Lower lobe of right lung (tissue), 2 donors: ENCODE measurements at regions not wholly inside any gene's neighbourhood (a gene's known extent, or its start where the extent isn't known, plus 50 kb on each side); places are given as distances from the start of the nearest gene placed in this dataset.

Source experiments
- ATAC-seq, 2 donors: fragments of 200-7000 bp; cut with Tn5 transposase; one replicate each; pipeline ENCODE4 v1.9.1; 2020 to 2022; ENCODE audit warnings: mild to moderate bottlenecking in 2 of 2, moderate library complexity in 2 of 2
- DNase-seq: peaks from one replicate; pipeline ENCODE4 v3.0.0-alpha.2; 2020
- H3K27ac ChIP-seq: fragments of 200-600 bp; one replicate; pipeline ENCODE4 v1.8.0; 2022
- H3K27me3 ChIP-seq: fragments of 200-600 bp; one replicate; pipeline ENCODE4 v1.8.0; 2022; ENCODE audit warnings: low read depth
- H3K36me3 ChIP-seq: fragments of 200-600 bp; one replicate; pipeline ENCODE4 v1.8.0; 2022; ENCODE audit warnings: mild to moderate bottlenecking
- H3K4me1 ChIP-seq: fragments of 200-600 bp; one replicate; pipeline ENCODE4 v1.8.0; 2022
- H3K4me3 ChIP-seq: fragments of 200-600 bp; one replicate; pipeline ENCODE4 v1.8.0; 2022; ENCODE audit warnings: mild to moderate bottlenecking
- H3K9me3 ChIP-seq: fragments of 200-600 bp; one replicate; pipeline ENCODE4 v1.8.0; 2022
- intact Hi-C: fragments of 100-400 bp; cut with DNase I; formaldehyde crosslinking; loops from one replicate; pipeline ENCODE4 v1.11.0; 2022
- TF ChIP-seq, protein P1 (sequence below): fragments of 200-600 bp; IDR thresholded peaks from one replicate; pipeline ENCODE4 v1.8.0; 2022; ENCODE audit warnings: antibody characterized with exemption, mild to moderate bottlenecking
- donor health status: DM: no; HTN: yes; CAD: no; lungs with severe emphysema.

DNA sequence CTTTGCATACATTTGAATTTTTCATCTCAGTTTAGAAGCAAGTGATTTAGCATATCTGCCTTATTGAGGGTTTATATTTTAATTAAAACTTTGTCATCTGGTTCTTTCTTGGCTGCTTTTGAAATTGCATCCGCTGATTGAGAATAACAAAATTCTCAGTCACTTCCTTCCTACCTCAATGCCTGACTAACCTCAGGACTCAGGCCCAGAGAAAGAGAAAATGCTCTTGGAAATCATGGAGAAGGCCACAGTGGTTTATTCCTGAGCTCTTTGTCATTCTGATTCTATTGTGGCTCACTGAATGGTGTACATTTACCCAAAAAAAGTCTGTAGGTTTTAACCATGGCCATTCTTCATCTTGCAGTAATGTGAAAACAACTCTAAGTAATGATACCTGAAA lies 533.9 kb downstream of the TBL1XR1 start:
- intact Hi-C loops: no loop called here
- H3K36me3 ChIP-seq: no peaks in the 10 kb centered on the region
- DNase-seq: no peak

DNA sequence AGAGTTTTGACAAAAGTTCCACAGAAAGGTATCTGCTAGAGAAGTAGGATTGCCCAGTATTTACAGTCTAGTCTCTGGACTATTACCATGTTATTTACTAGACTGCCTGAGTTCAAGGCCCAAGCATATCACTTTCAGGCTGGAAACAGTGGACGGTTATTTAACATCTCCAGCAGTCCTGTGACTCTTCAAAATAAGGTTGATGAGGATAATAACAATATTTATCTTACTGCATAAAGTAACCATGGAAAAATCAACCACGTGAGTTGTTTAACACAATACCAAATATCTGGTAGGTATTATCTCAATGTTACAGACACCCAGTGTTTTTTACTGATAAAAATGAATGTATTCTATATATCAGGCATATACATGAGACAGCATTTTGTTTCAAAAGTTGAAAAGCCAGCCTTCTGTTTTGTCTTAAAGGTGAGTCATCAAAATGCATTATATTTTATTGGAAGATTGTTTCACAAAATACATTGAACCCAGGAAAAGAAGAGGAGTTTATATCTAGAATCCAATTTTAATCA lies 535.8 kb downstream of the TBL1XR1 start:
- TF ChIP-seq, protein P1, sequence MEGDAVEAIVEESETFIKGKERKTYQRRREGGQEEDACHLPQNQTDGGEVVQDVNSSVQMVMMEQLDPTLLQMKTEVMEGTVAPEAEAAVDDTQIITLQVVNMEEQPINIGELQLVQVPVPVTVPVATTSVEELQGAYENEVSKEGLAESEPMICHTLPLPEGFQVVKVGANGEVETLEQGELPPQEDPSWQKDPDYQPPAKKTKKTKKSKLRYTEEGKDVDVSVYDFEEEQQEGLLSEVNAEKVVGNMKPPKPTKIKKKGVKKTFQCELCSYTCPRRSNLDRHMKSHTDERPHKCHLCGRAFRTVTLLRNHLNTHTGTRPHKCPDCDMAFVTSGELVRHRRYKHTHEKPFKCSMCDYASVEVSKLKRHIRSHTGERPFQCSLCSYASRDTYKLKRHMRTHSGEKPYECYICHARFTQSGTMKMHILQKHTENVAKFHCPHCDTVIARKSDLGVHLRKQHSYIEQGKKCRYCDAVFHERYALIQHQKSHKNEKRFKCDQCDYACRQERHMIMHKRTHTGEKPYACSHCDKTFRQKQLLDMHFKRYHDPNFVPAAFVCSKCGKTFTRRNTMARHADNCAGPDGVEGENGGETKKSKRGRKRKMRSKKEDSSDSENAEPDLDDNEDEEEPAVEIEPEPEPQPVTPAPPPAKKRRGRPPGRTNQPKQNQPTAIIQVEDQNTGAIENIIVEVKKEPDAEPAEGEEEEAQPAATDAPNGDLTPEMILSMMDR: no peak
- DNase-seq: no peak
- Histone ChIP-seq H3K27me3 (no peaks in the 10 kb centered on the region), H3K27ac (no peak overlapping the region), H3K4me1 (no peaks in the 10 kb centered on the region), H3K4me3 (no peak overlapping the region), H3K9me3 (no peaks in the 10 kb centered on the region), H3K36me3 (no peaks in the 10 kb centered on the region)
- intact Hi-C loops: no loop called here
- no peak for ATAC-seq

More for the DNA sequence above, 533.9 kb downstream of the TBL1XR1 start:
- TF ChIP-seq, protein P1: no peak
- H3K4me1 ChIP-seq: no peaks in the 10 kb centered on the region
- no peak for ATAC-seq
- no peak overlapping the region for H3K4me3 ChIP-seq
- no peak overlapping the region for H3K27ac ChIP-seq
- H3K9me3 ChIP-seq: no peaks in the 10 kb centered on the region
- H3K27me3 ChIP-seq: no peaks in the 10 kb centered on the region

DNA sequence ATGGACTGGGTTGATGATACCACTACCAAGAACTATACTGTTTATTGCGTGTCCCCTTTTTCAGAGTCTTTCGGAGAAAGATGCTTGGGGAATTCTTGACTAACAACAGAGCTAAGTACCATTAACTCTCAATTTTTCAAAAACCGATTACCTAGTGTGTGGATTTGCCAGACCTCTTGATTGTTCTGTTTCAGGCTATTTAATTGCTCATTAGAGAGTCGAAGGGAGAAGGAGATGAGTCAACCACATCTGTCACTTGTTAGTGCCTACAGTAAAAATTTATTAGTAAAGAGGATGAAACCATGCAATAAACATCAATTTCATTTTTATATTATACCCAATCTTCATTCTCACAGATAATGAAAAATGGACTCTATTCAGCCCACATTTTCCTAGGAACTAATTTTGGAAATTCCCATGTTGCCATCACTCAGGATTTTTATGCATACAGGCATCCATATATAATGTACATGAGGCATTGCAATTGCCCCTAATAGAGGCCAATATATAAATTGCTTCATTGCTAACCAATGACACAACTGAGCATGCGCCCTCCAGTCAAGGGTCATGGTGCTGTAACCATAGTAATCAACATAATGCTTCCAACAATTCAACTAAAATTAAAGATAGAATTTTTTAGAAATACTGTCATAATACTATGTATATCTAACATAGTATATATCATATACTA lies 541.7 kb downstream of the TBL1XR1 start:
- no peaks in the 10 kb centered on the region for H3K27me3 ChIP-seq
- H3K4me3 ChIP-seq: no peak overlapping the region
- no peaks in the 10 kb centered on the region for H3K4me1 ChIP-seq
- TF ChIP-seq, protein P1: no peak
- H3K9me3 ChIP-seq: no peaks in the 10 kb centered on the region
- no peak overlapping the region for H3K27ac ChIP-seq
- DNase-seq (no peak), ATAC-seq (no peak)
- intact Hi-C loops: no loop called here
- no peaks in the 10 kb centered on the region for H3K36me3 ChIP-seq

DNA sequence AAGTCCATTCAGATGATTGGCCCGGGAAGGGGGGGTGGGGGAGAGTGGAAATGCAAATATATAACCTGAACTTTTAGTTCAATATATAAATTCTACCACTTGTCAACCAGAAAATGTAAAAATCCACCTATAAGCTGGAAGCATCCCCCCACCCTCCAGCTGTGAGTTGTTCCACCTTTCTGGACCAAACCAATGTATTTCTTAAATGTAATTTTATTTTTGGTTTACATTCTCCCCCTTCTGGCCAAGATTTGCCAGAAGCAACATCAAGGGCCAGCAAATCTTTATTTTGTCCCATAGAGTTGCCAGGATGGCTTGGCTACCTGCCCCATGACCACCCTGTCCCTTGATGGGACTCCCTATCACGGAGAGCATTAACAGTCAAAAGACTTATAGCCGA lies 545.7 kb downstream of the TBL1XR1 start:
- no peaks in the 10 kb centered on the region for H3K4me1 ChIP-seq
- ATAC-seq (no peak), DNase-seq (no peak)
- intact Hi-C loops: no loop called here
- no peaks in the 10 kb centered on the region for H3K27me3 ChIP-seq
- no peak overlapping the region for H3K27ac ChIP-seq
- TF ChIP-seq, protein P1: no peak
- H3K9me3 ChIP-seq: no peaks in the 10 kb centered on the region
- H3K36me3 ChIP-seq: no peaks in the 10 kb centered on the region
- H3K4me3 ChIP-seq: no peak overlapping the region

DNA sequence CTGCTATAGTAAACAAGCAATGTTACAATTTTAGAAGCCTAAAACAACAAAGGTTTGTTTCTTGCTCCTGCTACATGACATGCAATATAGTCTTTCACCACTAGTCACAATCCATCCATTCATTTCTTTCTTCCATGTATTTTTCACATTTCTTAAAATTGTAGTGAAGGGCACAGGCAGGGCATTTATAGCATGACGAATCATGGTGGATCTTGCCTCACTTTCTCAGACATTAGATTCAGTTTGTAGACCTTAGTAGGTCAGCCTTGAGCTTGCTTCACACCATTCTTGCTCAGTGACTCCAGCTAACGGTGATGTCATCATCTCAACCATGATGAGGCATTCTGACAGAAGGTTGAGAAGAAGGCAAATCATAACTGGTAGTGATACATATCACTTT lies 546.8 kb downstream of the TBL1XR1 start:
- DNase-seq: no peak
- Histone ChIP-seq H3K36me3 (no peaks in the 10 kb centered on the region), H3K4me1 (no peaks in the 10 kb centered on the region), H3K4me3 (no peak overlapping the region), H3K27ac (no peak overlapping the region), H3K9me3 (no peaks in the 10 kb centered on the region), H3K27me3 (no peaks in the 10 kb centered on the region)
- TF ChIP-seq, protein P1: no peak
- intact Hi-C loops: no loop called here
- ATAC-seq: no peak
